ENCODE measurements at regions not wholly inside any gene's neighbourhood (a gene's known extent, or its start where the extent isn't known, plus 50 kb on each side); places are given as distances from the start of the nearest gene placed in this dataset.

DNA sequence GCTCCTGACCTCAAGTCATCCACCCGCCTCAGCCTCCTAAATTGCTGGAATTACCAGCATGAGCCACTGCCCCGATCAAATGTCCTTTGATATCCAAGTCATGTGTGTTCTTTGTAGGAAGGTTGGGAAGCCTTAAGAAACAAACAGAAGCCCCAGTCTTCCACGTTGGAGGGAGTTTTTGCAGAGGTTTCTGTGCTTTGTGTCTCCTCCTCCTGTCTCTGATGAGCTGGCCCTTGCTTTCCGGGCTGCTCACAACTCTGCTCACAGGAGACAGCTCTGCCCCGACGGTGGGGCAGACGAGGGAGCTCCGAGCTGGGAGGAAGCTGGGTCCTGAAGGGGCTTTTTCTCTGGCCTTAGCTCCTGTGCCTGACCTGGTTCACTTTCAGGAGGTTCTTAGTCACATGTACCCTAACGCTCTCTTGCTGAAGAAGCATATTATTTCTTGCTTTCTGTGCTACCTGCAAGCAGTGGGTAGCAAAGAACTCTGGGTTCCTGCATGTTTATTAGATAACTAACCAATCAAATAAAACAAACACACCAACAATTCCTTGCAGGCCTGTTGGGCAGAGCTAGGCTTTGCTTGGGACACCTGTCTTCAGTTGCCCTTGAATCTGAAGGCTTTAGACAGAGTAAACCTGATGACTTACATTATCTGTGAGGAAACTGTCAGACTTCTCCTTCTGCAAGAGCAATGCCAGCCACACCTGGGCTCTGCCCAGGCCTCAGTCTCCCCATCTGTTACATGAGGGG lies 52.6 kb upstream of the SMAD6 start:
- in situ Hi-C loops (cut with MboI; ENCODE audit: low pct_unique_long_range_greater_than_20kb, low sequenced_read_pairs, unreplicated experiment), result no loop called here
- TF ChIP-seq, protein P1, sequence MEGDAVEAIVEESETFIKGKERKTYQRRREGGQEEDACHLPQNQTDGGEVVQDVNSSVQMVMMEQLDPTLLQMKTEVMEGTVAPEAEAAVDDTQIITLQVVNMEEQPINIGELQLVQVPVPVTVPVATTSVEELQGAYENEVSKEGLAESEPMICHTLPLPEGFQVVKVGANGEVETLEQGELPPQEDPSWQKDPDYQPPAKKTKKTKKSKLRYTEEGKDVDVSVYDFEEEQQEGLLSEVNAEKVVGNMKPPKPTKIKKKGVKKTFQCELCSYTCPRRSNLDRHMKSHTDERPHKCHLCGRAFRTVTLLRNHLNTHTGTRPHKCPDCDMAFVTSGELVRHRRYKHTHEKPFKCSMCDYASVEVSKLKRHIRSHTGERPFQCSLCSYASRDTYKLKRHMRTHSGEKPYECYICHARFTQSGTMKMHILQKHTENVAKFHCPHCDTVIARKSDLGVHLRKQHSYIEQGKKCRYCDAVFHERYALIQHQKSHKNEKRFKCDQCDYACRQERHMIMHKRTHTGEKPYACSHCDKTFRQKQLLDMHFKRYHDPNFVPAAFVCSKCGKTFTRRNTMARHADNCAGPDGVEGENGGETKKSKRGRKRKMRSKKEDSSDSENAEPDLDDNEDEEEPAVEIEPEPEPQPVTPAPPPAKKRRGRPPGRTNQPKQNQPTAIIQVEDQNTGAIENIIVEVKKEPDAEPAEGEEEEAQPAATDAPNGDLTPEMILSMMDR (IDR thresholded peaks at IDR 0.05; ENCODE audit: extremely low read depth, insufficient read depth, missing control alignments), result no peak
- DNase-seq (ENCODE audit: low spot score), result no peak

DNA sequence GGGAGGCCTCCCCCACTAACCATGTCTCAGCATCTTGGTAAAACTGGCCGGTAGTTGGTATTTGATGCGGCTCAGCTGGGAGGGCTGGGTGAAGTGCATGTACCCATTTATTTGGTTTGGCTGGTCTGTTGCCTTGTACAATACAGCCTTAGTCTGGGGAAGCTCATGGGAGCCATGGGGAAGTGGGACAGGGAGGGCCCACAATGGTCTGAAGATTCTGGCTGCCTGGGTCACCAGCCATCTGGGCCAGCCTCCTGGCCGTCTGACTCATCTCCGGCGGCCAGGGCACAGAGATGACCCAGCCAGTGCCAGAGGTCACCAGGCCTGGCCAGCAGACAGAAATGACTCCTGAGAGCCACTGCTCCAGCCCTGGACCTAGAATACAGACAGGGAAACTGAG lies 51.6 kb upstream of the SMAD6 start:
- in situ Hi-C loops (cut with MboI; ENCODE audit: low pct_unique_long_range_greater_than_20kb, low sequenced_read_pairs, unreplicated experiment), result no loop called here

DNA sequence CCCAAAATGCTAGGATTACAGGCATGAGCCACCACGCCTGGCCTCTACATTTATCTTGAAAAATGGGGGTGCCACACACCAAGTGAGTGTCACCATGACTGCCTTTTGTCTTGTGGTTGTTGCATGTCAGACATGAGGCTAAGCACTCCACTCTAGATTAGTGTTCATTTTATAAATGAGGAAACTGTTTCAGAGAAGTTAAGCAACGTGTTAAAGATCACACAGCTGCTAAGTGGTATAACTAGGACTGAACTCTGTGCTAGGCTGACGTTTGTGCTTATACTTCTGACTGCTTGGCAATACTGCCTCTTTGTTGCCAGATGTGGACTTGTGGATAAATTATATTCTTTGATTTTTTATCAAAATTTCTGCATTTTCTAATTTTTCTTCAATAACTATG lies 50.8 kb upstream of the SMAD6 start:
- TF ChIP-seq, protein P1 (IDR thresholded peaks at IDR 0.05; ENCODE audit: extremely low read depth, insufficient read depth, missing control alignments), result no peak
- in situ Hi-C loops (cut with MboI; ENCODE audit: low pct_unique_long_range_greater_than_20kb, low sequenced_read_pairs, unreplicated experiment), result no loop called here
- DNase-seq (ENCODE audit: low spot score), result no peak

More for the DNA sequence above, 51.6 kb upstream of the SMAD6 start:
- DNase-seq (ENCODE audit: low spot score), result no peak
- TF ChIP-seq, protein P1 (IDR thresholded peaks at IDR 0.05; ENCODE audit: extremely low read depth, insufficient read depth, missing control alignments), result no peak

DNA sequence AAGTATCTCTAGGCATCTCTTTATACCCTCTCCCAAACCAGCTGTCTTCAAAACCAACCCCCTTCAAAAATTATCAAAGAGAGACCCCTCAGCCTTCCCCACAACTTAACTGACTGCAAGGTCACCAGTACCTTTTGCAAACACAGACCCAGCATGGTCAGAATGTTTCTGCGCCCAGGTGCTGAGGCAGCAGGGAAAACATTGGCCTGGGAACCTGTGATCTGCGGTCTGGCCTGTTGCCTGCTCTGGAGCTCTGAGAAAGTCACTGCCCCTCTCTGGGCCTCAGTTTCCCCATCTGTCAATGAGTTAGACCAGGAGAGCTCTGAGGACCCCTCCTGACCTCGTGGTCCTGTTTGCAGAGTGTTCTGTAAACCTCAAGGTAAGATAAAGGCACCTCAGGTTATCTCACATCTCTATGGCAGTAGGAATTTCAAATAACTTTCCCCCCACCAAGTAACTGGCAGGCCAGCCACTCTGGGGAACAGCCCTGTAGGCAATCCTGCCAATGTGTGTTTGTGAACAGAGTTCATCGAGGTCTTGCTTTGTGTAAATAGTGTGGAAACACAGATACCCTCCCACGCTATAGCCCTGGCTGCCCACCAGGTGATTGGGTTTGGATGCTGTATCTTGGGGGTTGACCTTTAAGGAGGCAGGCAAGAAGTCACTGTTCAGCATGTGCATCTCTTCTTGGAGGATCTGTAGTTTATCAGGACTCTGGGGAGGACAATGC lies 50.0 kb upstream of the SMAD6 start:
- in situ Hi-C loops (cut with MboI; ENCODE audit: low pct_unique_long_range_greater_than_20kb, low sequenced_read_pairs, unreplicated experiment), result no loop called here

More for the DNA sequence above, 50.0 kb upstream of the SMAD6 start:
- DNase-seq (ENCODE audit: low spot score), result no peak
- TF ChIP-seq, protein P1 (IDR thresholded peaks at IDR 0.05; ENCODE audit: extremely low read depth, insufficient read depth, missing control alignments), result no peak
